ENCODE measurements at regions not wholly inside any gene's neighbourhood (a gene's known extent, or its start where the extent isn't known, plus 50 kb on each side); places are given as distances from the start of the nearest gene placed in this dataset.

- DNase-seq, result no peak
These were observed 555.6 kb upstream of the IGFBP7 start for GRCh38 chr4:57665806-57666205.

GRCh38 chr4:57661517-57662090 lies 551.4 kb upstream of the IGFBP7 start:
- DNase-seq, result no peak

- no peak for DNase-seq
These were observed 548.5 kb upstream of the IGFBP7 start for GRCh38 chr4:57658673-57659072.

GRCh38 chr4:57658188-57658587 lies 548.0 kb upstream of the IGFBP7 start:
- no peak for DNase-seq

- no peak for DNase-seq
These were observed 545.2 kb upstream of the IGFBP7 start for GRCh38 chr4:57655342-57655741.

GRCh38 chr4:57652779-57653178 lies 542.6 kb upstream of the IGFBP7 start:
- no peak for DNase-seq

- DNase-seq, result no peak
These were observed 530.4 kb upstream of the IGFBP7 start for GRCh38 chr4:57640391-57641100.

GRCh38 chr4:57639561-57640382 lies 529.6 kb upstream of the IGFBP7 start:
- DNase-seq, result no peak

GRCh38 chr4:57635910-57636309 lies 525.7 kb upstream of the IGFBP7 start:
- no peak for DNase-seq

GRCh38 chr4:57633212-57633859 lies 523.2 kb upstream of the IGFBP7 start:
- no peak for DNase-seq

GRCh38 chr4:57632564-57632963 lies 522.4 kb upstream of the IGFBP7 start:
- DNase-seq, result no peak

- no peak for DNase-seq
These were observed 521.0 kb upstream of the IGFBP7 start for GRCh38 chr4:57631147-57631546.

- no peak for DNase-seq
These were observed 517.8 kb upstream of the IGFBP7 start for GRCh38 chr4:57628004-57628403.

GRCh38 chr4:57614257-57614932 lies 504.2 kb upstream of the IGFBP7 start:
- DNase-seq, result no peak

GRCh38 chr4:57612279-57612678 lies 502.1 kb upstream of the IGFBP7 start:
- DNase-seq, result no peak

- DNase-seq, result no peak
These were observed 497.5 kb upstream of the IGFBP7 start for GRCh38 chr4:57607566-57608180.

- no peak for DNase-seq
These were observed 495.2 kb upstream of the IGFBP7 start for GRCh38 chr4:57605376-57605775.

- no peak for DNase-seq
These were observed 492.0 kb upstream of the IGFBP7 start for GRCh38 chr4:57602141-57602540.

- DNase-seq, result no peak
These were observed 480.9 kb upstream of the IGFBP7 start for GRCh38 chr4:57591073-57591472.

GRCh38 chr4:57588557-57588956 lies 478.4 kb upstream of the IGFBP7 start:
- DNase-seq, result no peak

- DNase-seq, result no peak
These were observed 470.8 kb upstream of the IGFBP7 start for GRCh38 chr4:57580710-57581599.

Data from fibroblast of skin of back (primary cell).